Left lobe of liver (tissue), 2 donors: ENCODE measurements at regions not wholly inside any gene's neighbourhood (a gene's known extent, or its start where the extent isn't known, plus 50 kb on each side); places are given as distances from the start of the nearest gene placed in this dataset.
"Not testable (repeated sequence)": the region's sequence is repeated elsewhere in the genome, so short reads cannot be mapped to it uniquely, and the experiment has no call there.

Source experiments
- ATAC-seq: fragments of 200-7000 bp; cut with Tn5 transposase; one replicate; pipeline ENCODE4 v1.9.1; 2020; ENCODE audit warnings: mild to moderate bottlenecking, moderate library complexity
- DNase-seq: peaks from one replicate; pipeline ENCODE4 v3.0.0-alpha.2; 2020; ENCODE audit warnings: low spot score
- donor health status: DM: no; HTN: no; CAD: no; lungs with moderate emphysema.
- donor health status: DM: no; HTN: yes; CAD: no.

DNA sequence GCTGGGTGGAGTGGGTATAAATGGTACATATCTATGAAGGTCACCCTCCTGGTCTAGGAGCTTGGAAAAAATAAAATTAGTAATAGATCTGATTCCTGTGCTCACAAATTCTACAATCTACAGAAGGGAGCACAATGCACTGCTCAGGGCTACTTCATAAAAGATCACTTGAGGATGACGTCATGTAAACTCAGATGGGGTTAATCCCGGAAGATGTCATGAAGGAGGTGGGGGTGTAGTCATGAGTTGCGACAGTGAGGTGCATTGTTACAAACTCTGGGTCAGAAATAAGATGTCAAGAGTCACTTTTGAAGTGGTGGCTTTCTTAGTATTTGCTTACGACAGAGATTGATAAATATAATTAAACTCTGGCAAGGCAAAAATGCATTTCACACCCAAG is 68.2 kb downstream of the LHX9 start:
- no peak for ATAC-seq
- no peak for DNase-seq

- ATAC-seq, result no peak
These were observed 69.6 kb downstream of the LHX9 start for GRCh38 chr1:197986817-197987216.

DNA sequence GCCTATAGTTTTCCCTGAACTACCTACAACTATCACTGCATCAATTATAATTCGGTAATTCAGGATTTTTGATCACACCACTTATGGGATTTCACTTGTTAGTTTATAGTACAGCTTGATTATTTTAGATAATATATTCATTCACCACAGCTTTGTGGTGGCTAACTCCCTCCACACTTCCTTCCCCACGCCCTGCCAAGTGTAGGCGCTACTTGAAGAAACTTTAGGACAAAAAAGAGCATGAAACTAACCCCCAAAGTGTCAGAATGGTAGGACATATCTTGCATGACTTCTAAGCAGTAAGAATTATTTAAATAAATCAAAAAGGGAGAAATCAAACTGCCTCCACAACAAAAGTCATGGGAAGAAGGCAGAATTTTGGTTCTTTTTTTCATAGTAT is 70.1 kb downstream of the LHX9 start:
- DNase-seq (no peak), ATAC-seq (no peak)

More at GRCh38 chr1:197986817-197987216, 69.6 kb downstream of the LHX9 start:
- DNase-seq, result no peak

GRCh38 chr1:197988581-197988980 is 71.4 kb downstream of the LHX9 start:
- DNase-seq, ATAC-seq: not testable (repeated sequence)

DNA sequence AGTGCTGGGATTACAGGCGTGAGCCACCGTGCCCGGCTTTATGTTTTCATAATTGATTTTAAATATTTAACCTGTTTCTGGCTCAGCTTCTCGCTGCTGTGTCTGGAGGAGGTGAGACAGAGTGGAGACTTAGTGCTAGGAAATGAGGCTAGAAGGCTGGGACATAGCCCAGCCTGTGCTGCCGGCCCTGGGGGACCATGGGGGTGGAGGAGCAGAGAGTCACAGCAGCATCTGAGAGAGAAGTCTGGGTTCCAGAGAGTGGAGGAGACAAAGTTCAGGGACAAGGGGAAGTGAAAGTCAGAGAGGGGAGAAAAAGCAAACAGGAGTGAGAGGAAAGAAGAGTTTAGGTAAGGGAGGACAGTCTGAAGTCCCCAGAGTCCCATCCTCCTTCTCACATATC is 71.9 kb downstream of the LHX9 start:
- no peak for DNase-seq
- ATAC-seq, result no peak

GRCh38 chr1:197991594-197991993 is 74.4 kb downstream of the LHX9 start:
- DNase-seq, result no peak
- ATAC-seq, result no peak

DNA sequence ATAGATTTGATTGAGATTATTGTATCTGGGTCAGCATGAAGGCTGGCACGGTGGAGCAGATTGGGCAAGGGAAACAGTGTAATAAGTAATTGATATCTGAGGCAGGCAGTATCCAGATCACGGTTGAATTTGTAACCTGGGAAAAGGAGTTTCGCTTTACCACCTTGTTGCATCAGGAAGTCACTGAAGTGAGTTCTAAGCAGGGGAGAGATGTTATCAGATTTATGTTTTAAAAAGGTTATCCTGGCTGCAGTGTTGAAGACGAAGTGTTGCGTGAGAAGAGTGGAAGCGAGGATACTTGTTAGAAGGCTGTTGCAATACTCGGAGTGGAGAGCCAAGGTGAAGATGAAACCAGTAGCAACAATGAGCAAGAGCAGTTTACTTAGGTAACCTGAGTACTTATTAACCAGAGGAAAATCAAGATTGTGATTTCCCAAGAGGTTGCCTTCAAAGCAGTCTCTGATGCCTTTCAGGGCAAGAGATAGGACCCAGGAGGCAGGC is 77.8 kb downstream of the LHX9 start:
- DNase-seq (peak; percentile 76), ATAC-seq (peak; percentile 88)

DNA sequence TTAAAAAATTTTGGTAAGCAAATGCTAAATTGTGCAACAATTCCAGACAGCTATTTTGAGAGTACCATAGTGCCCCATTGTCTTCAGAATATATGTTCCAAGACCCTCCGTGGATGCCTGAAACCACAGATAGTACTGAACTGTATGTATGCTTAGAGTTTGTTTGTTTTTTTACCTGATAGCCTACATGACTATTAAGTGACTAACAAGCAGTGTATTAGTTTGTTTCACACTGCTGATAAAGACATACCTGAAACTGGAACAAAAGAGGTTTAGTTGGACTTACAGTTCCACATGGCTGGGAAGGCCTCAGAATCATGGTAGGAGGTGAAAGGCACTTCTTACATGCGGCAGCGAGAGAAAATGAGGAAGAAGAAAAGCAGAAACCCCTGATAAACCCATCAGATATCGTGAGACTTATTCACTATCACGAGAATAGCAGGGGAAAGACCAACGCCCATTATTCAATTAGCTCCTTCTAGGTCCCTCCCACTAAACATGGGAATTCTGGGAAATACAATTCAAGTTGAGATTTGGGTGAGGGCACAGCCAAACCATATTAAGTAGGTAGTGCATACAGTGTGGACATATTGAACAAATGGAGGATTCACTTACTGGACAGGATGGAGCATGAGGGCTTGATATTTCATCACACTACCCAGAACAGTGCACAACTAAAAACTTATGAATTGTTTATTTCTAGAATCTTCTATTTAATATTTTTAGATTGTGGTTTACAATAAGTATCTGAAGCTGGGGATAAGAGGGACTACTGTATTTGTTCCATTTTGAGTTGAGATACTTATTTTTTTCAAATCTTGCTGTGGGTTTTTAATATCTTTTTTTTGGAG is 78.5 kb downstream of the LHX9 start:
- DNase-seq (no peak), ATAC-seq (no peak)

- ATAC-seq, DNase-seq: not testable (repeated sequence)
These were observed 79.0 kb downstream of the LHX9 start for GRCh38 chr1:197996259-197996512.

GRCh38 chr1:197998110-197998509 is 80.9 kb downstream of the LHX9 start:
- no peak for DNase-seq
- ATAC-seq, result no peak

DNA sequence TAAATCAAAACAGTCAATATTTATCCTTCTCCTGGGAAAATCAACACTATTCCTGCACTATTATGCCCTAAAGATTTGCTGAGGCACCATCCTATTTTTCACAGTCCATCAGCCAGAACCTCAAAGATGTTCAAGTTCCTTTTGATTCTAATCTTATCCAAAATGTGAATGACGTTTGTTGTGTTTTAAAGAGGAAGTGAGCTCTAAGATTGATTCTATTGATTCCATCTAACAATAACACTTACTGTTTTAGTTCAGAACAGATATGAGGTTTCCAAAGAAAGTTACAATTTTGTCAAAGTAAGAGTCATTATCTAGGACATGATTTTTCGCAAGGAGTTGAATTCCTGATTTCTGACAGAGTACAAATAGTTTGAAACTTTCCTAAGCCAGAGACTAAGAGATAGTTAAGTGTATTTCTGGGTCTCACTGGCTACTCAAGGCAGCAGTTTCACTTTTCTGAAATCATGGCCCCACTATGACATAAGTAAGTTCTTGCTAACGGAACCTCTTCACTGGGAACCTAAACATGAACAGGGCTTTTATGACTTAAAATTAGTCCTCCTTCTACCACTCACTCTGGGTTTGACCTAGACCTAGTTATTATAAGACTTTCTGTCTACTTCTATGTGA is 84.7 kb downstream of the LHX9 start:
- DNase-seq (no peak), ATAC-seq (no peak)

GRCh38 chr1:198003468-198003867 is 86.3 kb downstream of the LHX9 start:
- ATAC-seq (peak; percentile 14), DNase-seq (no peak)

DNA sequence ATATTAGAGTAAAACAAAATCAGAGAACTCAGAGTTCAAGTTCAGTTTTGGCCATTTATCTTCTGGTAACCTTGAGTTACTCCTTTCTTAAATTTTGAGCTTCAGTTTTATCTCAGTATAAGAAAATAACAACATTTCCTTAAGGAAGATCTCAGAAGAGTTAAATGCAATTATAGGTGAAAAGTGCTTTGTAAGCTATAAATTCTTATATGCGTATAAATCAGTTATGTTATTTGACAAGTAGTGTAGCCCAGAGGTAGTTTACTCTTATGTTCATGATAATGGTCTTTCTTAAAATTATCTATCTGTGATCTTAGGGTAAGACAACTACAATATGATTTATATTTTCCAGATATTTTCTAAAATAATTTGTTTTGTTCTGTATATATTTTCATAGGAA is 89.8 kb downstream of the LHX9 start:
- ATAC-seq, result no peak
- DNase-seq, result no peak

DNA sequence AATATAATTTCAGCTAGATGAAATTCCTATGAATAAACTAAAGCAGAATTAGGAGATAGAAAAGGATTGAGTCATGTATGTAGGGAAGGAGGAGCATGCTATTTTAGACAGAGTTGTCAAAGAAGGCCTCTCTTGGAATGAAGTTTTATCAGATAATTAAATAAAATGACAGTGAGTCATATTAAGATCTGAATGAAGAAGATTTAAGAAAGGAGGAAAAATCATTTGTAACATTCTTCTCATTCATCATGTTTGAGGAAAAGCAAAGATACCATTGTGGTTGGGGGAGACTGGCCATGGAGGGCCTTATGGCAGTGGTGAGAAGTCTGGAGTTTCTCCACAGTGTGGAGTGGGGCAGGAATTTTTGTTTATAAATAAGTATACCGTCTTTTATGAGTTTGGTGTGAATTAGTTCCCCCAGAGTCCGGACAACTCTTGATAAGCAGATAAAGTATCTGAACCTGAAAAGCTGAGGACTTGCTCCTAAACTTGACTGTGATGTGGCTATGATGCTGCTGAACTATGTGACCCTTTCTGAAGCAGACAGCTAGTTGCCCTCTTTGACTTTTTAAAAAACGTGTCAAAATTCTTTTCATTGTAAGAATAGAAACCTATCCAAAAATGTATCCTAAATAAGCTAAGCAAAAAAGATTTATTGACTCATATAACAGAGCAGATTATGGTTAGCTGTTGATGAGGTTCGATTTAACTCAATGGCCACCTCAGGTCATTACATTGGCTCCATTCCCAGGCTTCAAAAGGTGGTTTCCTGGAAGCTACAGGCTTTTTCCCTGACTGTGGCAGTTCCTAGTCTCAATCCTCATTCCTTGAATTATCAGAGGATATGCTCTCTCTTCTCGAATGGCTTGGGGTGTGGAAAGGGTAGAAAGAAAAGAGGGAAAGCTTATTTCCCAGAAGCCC is 90.8 kb downstream of the LHX9 start:
- DNase-seq (no peak), ATAC-seq (peak; percentile 83)

- DNase-seq (no peak), ATAC-seq (no peak)
These were observed 97.2 kb downstream of the LHX9 start for GRCh38 chr1:198014355-198014754.

- ATAC-seq (no peak), DNase-seq (no peak)
These were observed 98.1 kb downstream of the LHX9 start for GRCh38 chr1:198015309-198015708.

DNA sequence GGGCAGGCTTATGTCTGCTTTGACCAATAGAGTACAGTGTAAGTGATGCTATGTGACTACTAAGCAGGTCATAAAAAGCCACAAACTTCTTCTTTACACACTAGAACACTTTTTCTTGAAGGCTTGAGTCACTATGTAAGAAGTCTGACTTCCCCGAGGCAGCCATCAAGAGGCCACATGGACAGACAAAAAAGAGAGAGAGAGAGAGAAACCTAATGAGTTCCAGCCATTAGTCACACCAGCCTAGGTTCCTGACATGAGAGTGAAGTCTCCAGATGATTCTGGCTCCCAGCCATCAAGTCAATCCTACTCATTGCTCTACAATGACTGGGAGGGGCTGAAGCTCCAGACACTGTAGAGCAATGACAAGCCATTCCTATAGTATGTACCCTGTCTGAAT is 101.4 kb downstream of the LHX9 start:
- no peak for DNase-seq

GRCh38 chr1:198019126-198019525 is 102.0 kb downstream of the LHX9 start:
- ATAC-seq, result no peak
- DNase-seq, result no peak

More for the DNA sequence above, 101.4 kb downstream of the LHX9 start:
- no peak for ATAC-seq

DNA sequence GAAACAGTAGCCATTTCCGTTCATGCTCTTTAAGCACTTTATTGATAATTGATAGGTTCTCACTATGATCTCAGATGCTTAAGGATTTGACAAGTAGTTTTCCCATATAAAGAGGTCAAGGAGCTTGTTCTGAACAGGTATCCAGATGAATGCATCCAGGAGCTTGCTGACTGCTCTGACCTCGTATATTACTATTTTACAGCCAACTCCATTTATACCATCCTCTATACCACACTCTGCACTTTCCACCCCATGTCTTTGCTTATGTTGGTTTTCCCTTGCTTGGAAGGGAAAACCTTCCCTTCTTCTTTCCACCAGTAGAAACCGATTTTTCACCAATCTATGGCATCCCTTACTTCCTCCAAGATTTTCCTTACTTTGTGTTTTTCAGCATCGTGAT is 107.2 kb downstream of the LHX9 start:
- ATAC-seq, result no peak
- no peak for DNase-seq

- ATAC-seq (no peak), DNase-seq (no peak)
These were observed 107.6 kb downstream of the LHX9 start for GRCh38 chr1:198024782-198025181.

- ATAC-seq, result peak; percentile 85
These were observed 113.5 kb downstream of the LHX9 start for GRCh38 chr1:198030682-198031081.

More at GRCh38 chr1:198030682-198031081, 113.5 kb downstream of the LHX9 start:
- peak; percentile 49 for DNase-seq
